ENCODE measurements at regions not wholly inside any gene's neighbourhood (a gene's known extent, or its start where the extent isn't known, plus 50 kb on each side); places are given as distances from the start of the nearest gene placed in this dataset.

- H3K4me1 ChIP-seq (ENCODE audit: control insufficient read depth in 2 of 2, insufficient read depth in 2 of 2, low read length in 2 of 2) = no peaks in the 10 kb centered on the region
- no peaks in the 10 kb centered on the region for H3K36me3 ChIP-seq (ENCODE audit: control insufficient read depth in 2 of 2, insufficient read depth in 2 of 2, low read length in 2 of 2)
- H3K27ac ChIP-seq (ENCODE audit: low read depth in 2 of 2, low read length in 2 of 2) = no peak overlapping the region
- H3K9ac ChIP-seq (ENCODE audit: low read depth in 1 of 2, low read length in 2 of 2) = no peak overlapping the region
- H3K4me3 ChIP-seq (ENCODE audit: low read length in 2 of 2) = no peak overlapping the region
- no peaks in the 10 kb centered on the region for H3K9me3 ChIP-seq (ENCODE audit: control insufficient read depth in 2 of 2, low read length in 2 of 2)
- no peaks in the 10 kb centered on the region for H3K27me3 ChIP-seq (ENCODE audit: control insufficient read depth in 2 of 2, insufficient read depth in 2 of 2, low read length in 2 of 2)
Measured at GRCh38 chr14:98146416-98146815, 1125.6 kb downstream of the BCL11B start.

DNA sequence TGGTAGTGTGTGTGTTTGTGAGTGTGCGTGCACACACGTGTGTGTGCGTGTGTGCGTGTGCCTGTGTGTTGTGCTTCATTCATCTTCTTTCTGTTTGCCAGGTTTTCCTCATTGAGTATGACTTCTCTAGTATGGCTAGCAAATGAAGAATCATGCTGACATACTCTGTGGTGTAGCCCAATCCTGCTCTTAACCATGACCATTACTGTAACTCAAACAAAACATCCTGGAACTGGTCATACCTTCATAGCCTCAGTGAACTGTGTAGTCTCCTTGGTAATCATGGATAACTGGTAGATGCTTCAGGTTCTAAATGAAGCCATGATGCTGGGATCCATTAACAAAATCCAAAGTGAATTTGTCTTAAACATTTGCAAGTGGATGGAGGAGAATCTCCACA lies 1117.7 kb downstream of the BCL11B start:
- H3K27me3 ChIP-seq (ENCODE audit: control insufficient read depth in 2 of 2, insufficient read depth in 2 of 2, low read length in 2 of 2) = no peaks in the 10 kb centered on the region
- no peak overlapping the region for H3K27ac ChIP-seq (ENCODE audit: low read depth in 2 of 2, low read length in 2 of 2)
- no peak overlapping the region for H3K4me3 ChIP-seq (ENCODE audit: low read length in 2 of 2)
- no peaks in the 10 kb centered on the region for H3K9me3 ChIP-seq (ENCODE audit: control insufficient read depth in 2 of 2, low read length in 2 of 2)
- H3K4me1 ChIP-seq (ENCODE audit: control insufficient read depth in 2 of 2, insufficient read depth in 2 of 2, low read length in 2 of 2) = no peaks in the 10 kb centered on the region
- H3K9ac ChIP-seq (ENCODE audit: low read depth in 1 of 2, low read length in 2 of 2) = no peak overlapping the region
- H3K36me3 ChIP-seq (ENCODE audit: control insufficient read depth in 2 of 2, insufficient read depth in 2 of 2, low read length in 2 of 2) = no peaks in the 10 kb centered on the region

- Histone ChIP-seq H3K9ac (ENCODE audit: low read depth in 1 of 2, low read length in 2 of 2) (no peak overlapping the region), H3K36me3 (ENCODE audit: control insufficient read depth in 2 of 2, insufficient read depth in 2 of 2, low read length in 2 of 2) (no peaks in the 10 kb centered on the region), H3K4me1 (ENCODE audit: control insufficient read depth in 2 of 2, insufficient read depth in 2 of 2, low read length in 2 of 2) (no peaks in the 10 kb centered on the region), H3K27ac (ENCODE audit: low read depth in 2 of 2, low read length in 2 of 2) (no peak overlapping the region), H3K9me3 (ENCODE audit: control insufficient read depth in 2 of 2, low read length in 2 of 2) (no peaks in the 10 kb centered on the region), H3K27me3 (ENCODE audit: control insufficient read depth in 2 of 2, insufficient read depth in 2 of 2, low read length in 2 of 2) (no peaks in the 10 kb centered on the region), H3K4me3 (ENCODE audit: low read length in 2 of 2) (no peak overlapping the region)
Measured at GRCh38 chr14:98156411-98156810, 1115.6 kb downstream of the BCL11B start.

DNA sequence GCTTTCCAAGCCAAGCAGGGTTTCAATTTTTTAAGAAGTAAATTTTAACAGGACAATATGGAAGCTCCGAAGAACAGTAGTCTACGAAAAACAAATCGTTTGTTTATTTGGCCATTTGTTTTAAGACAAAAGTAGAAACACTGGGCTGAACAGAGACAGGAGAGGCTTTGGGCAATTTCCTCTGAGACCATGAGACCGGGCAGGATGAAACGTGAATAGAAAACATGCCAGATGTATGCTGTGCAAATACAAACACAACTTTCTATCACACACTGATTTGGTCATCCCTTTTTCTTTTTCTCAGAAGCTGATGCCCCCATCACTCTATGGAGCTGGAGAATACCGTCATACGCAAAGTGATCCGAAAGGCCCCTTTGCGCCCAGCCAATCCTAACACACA lies 1111.1 kb downstream of the BCL11B start:
- Histone ChIP-seq H3K27me3 (ENCODE audit: control insufficient read depth in 2 of 2, insufficient read depth in 2 of 2, low read length in 2 of 2) (no peaks in the 10 kb centered on the region), H3K4me3 (ENCODE audit: low read length in 2 of 2) (no peak overlapping the region), H3K36me3 (ENCODE audit: control insufficient read depth in 2 of 2, insufficient read depth in 2 of 2, low read length in 2 of 2) (no peaks in the 10 kb centered on the region), H3K9me3 (ENCODE audit: control insufficient read depth in 2 of 2, low read length in 2 of 2) (no peaks in the 10 kb centered on the region), H3K27ac (ENCODE audit: low read depth in 2 of 2, low read length in 2 of 2) (no peak overlapping the region), H3K9ac (ENCODE audit: low read depth in 1 of 2, low read length in 2 of 2) (no peak overlapping the region), H3K4me1 (ENCODE audit: control insufficient read depth in 2 of 2, insufficient read depth in 2 of 2, low read length in 2 of 2) (no peaks in the 10 kb centered on the region)

- H3K4me1 ChIP-seq (ENCODE audit: control insufficient read depth in 2 of 2, insufficient read depth in 2 of 2, low read length in 2 of 2) = no peaks in the 10 kb centered on the region
Measured at GRCh38 chr14:98161356-98161755, 1110.6 kb downstream of the BCL11B start.

DNA sequence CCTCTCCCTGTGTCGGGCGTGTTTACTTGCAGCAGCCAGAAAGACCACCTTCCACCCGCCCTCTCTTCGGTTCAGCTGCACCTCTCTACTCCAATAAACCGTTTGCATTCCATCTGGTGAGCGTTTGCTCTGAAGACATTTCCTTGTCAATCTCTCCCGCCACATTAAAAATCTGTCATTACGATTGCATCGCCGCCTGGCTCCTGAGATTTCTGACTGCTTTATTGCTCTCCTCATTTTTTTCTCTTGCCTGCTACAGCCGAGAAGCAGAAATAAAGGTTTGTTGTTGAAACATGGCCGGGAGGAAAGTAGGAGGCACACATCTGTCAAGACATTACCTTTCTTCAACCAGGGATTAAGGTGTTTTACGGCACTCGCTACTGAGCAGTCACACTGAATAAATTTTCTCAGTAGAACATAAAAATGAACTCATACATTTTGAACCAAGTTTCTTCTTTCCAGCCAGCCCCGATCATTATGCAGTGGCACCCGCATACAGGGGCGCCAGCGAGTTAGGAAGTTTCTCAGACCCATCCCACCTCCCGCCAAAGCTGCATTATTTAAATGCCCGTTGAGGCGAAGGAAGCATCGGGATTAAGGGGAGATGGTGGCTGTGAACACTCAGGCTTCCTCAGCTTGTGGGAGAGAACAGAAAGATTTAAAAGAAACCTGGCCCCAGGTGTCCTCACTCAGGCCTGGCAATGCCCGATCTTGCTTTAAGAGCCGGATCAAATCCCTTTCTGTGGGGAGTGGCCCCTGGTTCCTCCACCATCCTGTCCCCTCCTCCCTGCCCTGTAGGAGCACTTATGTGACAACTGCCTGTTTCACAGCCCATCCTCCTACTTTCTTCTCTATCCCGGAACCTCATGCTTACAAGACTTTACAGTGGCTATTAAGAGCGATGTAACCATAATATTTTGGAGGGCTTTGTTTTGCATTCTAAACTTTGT lies 1108.9 kb downstream of the BCL11B start:
- Histone ChIP-seq H3K4me3 (ENCODE audit: low read length in 2 of 2) (no peak overlapping the region), H3K27ac (ENCODE audit: low read depth in 2 of 2, low read length in 2 of 2) (no peak overlapping the region), H3K36me3 (ENCODE audit: control insufficient read depth in 2 of 2, insufficient read depth in 2 of 2, low read length in 2 of 2) (no peaks in the 10 kb centered on the region), H3K27me3 (ENCODE audit: control insufficient read depth in 2 of 2, insufficient read depth in 2 of 2, low read length in 2 of 2) (no peaks in the 10 kb centered on the region), H3K9me3 (ENCODE audit: control insufficient read depth in 2 of 2, low read length in 2 of 2) (no peaks in the 10 kb centered on the region), H3K4me1 (ENCODE audit: control insufficient read depth in 2 of 2, insufficient read depth in 2 of 2, low read length in 2 of 2) (no peaks in the 10 kb centered on the region), H3K9ac (ENCODE audit: low read depth in 1 of 2, low read length in 2 of 2) (no peak overlapping the region)

More at GRCh38 chr14:98161356-98161755, 1110.6 kb downstream of the BCL11B start:
- H3K36me3 ChIP-seq (ENCODE audit: control insufficient read depth in 2 of 2, insufficient read depth in 2 of 2, low read length in 2 of 2) = no peaks in the 10 kb centered on the region
- no peaks in the 10 kb centered on the region for H3K27me3 ChIP-seq (ENCODE audit: control insufficient read depth in 2 of 2, insufficient read depth in 2 of 2, low read length in 2 of 2)
- H3K9ac ChIP-seq (ENCODE audit: low read depth in 1 of 2, low read length in 2 of 2) = no peak overlapping the region
- H3K4me3 ChIP-seq (ENCODE audit: low read length in 2 of 2) = no peak overlapping the region
- H3K9me3 ChIP-seq (ENCODE audit: control insufficient read depth in 2 of 2, low read length in 2 of 2) = no peaks in the 10 kb centered on the region
- no peak overlapping the region for H3K27ac ChIP-seq (ENCODE audit: low read depth in 2 of 2, low read length in 2 of 2)

DNA sequence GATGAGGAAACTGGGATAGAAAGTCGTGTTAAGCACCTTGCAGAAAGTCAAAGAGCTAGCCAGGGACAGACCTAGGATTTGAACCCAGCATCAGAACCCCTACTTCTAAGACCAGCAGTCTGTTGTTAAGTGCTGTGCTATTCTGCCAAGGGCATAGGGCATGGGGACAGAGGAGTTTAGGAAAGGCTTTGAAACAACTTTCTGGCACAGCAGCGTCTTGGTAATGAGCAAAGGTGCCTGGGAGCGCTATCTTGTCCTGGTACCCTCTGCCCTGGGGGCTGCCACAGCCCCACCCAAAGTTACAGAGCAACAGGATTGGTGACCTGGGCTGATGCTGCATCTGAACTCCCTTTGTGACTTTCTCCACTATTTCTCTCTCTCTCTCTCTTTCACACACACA lies 1108.1 kb downstream of the BCL11B start:
- Histone ChIP-seq H3K27ac (ENCODE audit: low read depth in 2 of 2, low read length in 2 of 2) (no peak overlapping the region), H3K4me3 (ENCODE audit: low read length in 2 of 2) (no peak overlapping the region), H3K4me1 (ENCODE audit: control insufficient read depth in 2 of 2, insufficient read depth in 2 of 2, low read length in 2 of 2) (no peaks in the 10 kb centered on the region), H3K27me3 (ENCODE audit: control insufficient read depth in 2 of 2, insufficient read depth in 2 of 2, low read length in 2 of 2) (no peaks in the 10 kb centered on the region), H3K9me3 (ENCODE audit: control insufficient read depth in 2 of 2, low read length in 2 of 2) (no peaks in the 10 kb centered on the region), H3K9ac (ENCODE audit: low read depth in 1 of 2, low read length in 2 of 2) (no peak overlapping the region), H3K36me3 (ENCODE audit: control insufficient read depth in 2 of 2, insufficient read depth in 2 of 2, low read length in 2 of 2) (no peaks in the 10 kb centered on the region)

- H3K27ac ChIP-seq (ENCODE audit: low read depth in 2 of 2, low read length in 2 of 2) = no peak overlapping the region
- no peak overlapping the region for H3K4me3 ChIP-seq (ENCODE audit: low read length in 2 of 2)
- no peaks in the 10 kb centered on the region for H3K9me3 ChIP-seq (ENCODE audit: control insufficient read depth in 2 of 2, low read length in 2 of 2)
- no peaks in the 10 kb centered on the region for H3K27me3 ChIP-seq (ENCODE audit: control insufficient read depth in 2 of 2, insufficient read depth in 2 of 2, low read length in 2 of 2)
- no peaks in the 10 kb centered on the region for H3K36me3 ChIP-seq (ENCODE audit: control insufficient read depth in 2 of 2, insufficient read depth in 2 of 2, low read length in 2 of 2)
- H3K9ac ChIP-seq (ENCODE audit: low read depth in 1 of 2, low read length in 2 of 2) = no peak overlapping the region
- no peaks in the 10 kb centered on the region for H3K4me1 ChIP-seq (ENCODE audit: control insufficient read depth in 2 of 2, insufficient read depth in 2 of 2, low read length in 2 of 2)
Measured at GRCh38 chr14:98165976-98166375, 1106.0 kb downstream of the BCL11B start.

GRCh38 chr14:98167275-98167674 lies 1104.7 kb downstream of the BCL11B start:
- Histone ChIP-seq H3K9ac (ENCODE audit: low read depth in 1 of 2, low read length in 2 of 2) (no peak overlapping the region), H3K4me3 (ENCODE audit: low read length in 2 of 2) (no peak overlapping the region), H3K36me3 (ENCODE audit: control insufficient read depth in 2 of 2, insufficient read depth in 2 of 2, low read length in 2 of 2) (no peaks in the 10 kb centered on the region), H3K27ac (ENCODE audit: low read depth in 2 of 2, low read length in 2 of 2) (no peak overlapping the region), H3K9me3 (ENCODE audit: control insufficient read depth in 2 of 2, low read length in 2 of 2) (no peaks in the 10 kb centered on the region), H3K27me3 (ENCODE audit: control insufficient read depth in 2 of 2, insufficient read depth in 2 of 2, low read length in 2 of 2) (no peaks in the 10 kb centered on the region), H3K4me1 (ENCODE audit: control insufficient read depth in 2 of 2, insufficient read depth in 2 of 2, low read length in 2 of 2) (no peaks in the 10 kb centered on the region)

DNA sequence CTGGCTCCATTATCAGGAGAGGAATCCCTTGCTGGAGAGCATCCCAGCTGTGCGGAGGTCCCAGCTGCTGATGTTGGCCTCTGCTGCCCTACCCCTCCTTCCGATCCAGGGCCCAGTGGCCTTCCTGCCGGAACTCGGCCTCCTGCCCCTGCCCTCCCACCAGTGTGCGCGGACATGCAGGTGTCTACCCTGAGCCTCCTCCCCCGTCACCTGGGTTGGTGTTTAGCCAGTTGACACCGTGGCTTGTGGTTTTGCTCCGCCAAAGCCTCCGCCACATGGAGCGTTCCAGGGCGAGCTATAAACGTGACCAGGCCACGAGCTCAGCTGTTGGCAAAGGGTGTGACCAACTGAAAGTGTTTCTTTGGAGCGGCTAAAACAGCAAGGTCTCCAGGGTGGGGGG lies 1104.3 kb downstream of the BCL11B start:
- Histone ChIP-seq H3K4me3 (ENCODE audit: low read length in 2 of 2) (no peak overlapping the region), H3K9ac (ENCODE audit: low read depth in 1 of 2, low read length in 2 of 2) (no peak overlapping the region), H3K27ac (ENCODE audit: low read depth in 2 of 2, low read length in 2 of 2) (no peak overlapping the region), H3K4me1 (ENCODE audit: control insufficient read depth in 2 of 2, insufficient read depth in 2 of 2, low read length in 2 of 2) (no peaks in the 10 kb centered on the region), H3K36me3 (ENCODE audit: control insufficient read depth in 2 of 2, insufficient read depth in 2 of 2, low read length in 2 of 2) (no peaks in the 10 kb centered on the region), H3K27me3 (ENCODE audit: control insufficient read depth in 2 of 2, insufficient read depth in 2 of 2, low read length in 2 of 2) (no peaks in the 10 kb centered on the region), H3K9me3 (ENCODE audit: control insufficient read depth in 2 of 2, low read length in 2 of 2) (no peaks in the 10 kb centered on the region)

All from mucosa of rectum (tissue), 2 donors.